Fibroblast of peridontal ligament (primary cell): ENCODE measurements at regions not wholly inside any gene's neighbourhood (a gene's known extent, or its start where the extent isn't known, plus 50 kb on each side); places are given as distances from the start of the nearest gene placed in this dataset.
"Not testable (repeated sequence)": the region's sequence is repeated elsewhere in the genome, so short reads cannot be mapped to it uniquely, and the experiment has no call there.

Experiments
- DNase-seq: peaks from one replicate; pipeline ENCODE4 v3.0.0-alpha.2; 2010; ENCODE audit errors: extremely low read depth

- DNase-seq = not testable (repeated sequence)
Observed at GRCh38 chr9:64130325-64130724, 1154.7 kb downstream of the FOXD4L5 start.

GRCh38 chr9:64128572-64128971 is 1156.4 kb downstream of the FOXD4L5 start:
- no peak for DNase-seq

- DNase-seq = peak; percentile 4
Observed at GRCh38 chr9:64121602-64122001, 1163.4 kb downstream of the FOXD4L5 start.

- not testable (repeated sequence) for DNase-seq
Observed at GRCh38 chr9:64117329-64117728, 1167.7 kb downstream of the FOXD4L5 start.

- not testable (repeated sequence) for DNase-seq
Observed at GRCh38 chr9:64107867-64108266, 1177.1 kb downstream of the FOXD4L5 start.

- not testable (repeated sequence) for DNase-seq
Observed at GRCh38 chr9:64107211-64107610, 1177.8 kb downstream of the FOXD4L5 start.

- DNase-seq = not testable (repeated sequence)
Observed at GRCh38 chr9:64105193-64105592, 1179.8 kb downstream of the FOXD4L5 start.

- not testable (repeated sequence) for DNase-seq
Observed at GRCh38 chr9:64101504-64101903, 1183.5 kb downstream of the FOXD4L5 start.

- not testable (repeated sequence) for DNase-seq
Observed at GRCh38 chr9:64100571-64101155, 1184.3 kb downstream of the FOXD4L5 start.

- not testable (repeated sequence) for DNase-seq
Observed at GRCh38 chr9:64085998-64086397, 1199.0 kb downstream of the FOXD4L5 start.

GRCh38 chr9:64071358-64072253 is 1213.4 kb downstream of the FOXD4L5 start:
- not testable (repeated sequence) for DNase-seq

- not testable (repeated sequence) for DNase-seq
Observed at GRCh38 chr9:64070611-64071357, 1214.2 kb downstream of the FOXD4L5 start.

GRCh38 chr9:64070083-64070482 is 1214.9 kb downstream of the FOXD4L5 start:
- DNase-seq = not testable (repeated sequence)

- no peak for DNase-seq
Observed at GRCh38 chr9:64066736-64067368, 1218.2 kb downstream of the FOXD4L5 start.

- DNase-seq = no peak
Observed at GRCh38 chr9:64061013-64061627, 1223.9 kb downstream of the FOXD4L5 start.

- not testable (repeated sequence) for DNase-seq
Observed at GRCh38 chr9:64058070-64058469, 1226.9 kb downstream of the FOXD4L5 start.

- DNase-seq = no peak
Observed at GRCh38 chr9:64057553-64057952, 1227.5 kb downstream of the FOXD4L5 start.

GRCh38 chr9:64028925-64029324 is 1256.1 kb downstream of the FOXD4L5 start:
- DNase-seq = not testable (repeated sequence)

GRCh38 chr9:64020696-64021491 is 1264.1 kb downstream of the FOXD4L5 start:
- DNase-seq = not testable (repeated sequence)

- not testable (repeated sequence) for DNase-seq
Observed at GRCh38 chr9:64017666-64018065, 1267.3 kb downstream of the FOXD4L5 start.
